Neural cell (in vitro differentiated cells): ENCODE measurements at regions not wholly inside any gene's neighbourhood (a gene's known extent, or its start where the extent isn't known, plus 50 kb on each side); places are given as distances from the start of the nearest gene placed in this dataset.

Experiments used
- CTCF ChIP-seq: fragments of 450-650 bp; IDR thresholded peaks from 2 replicates; pipeline ENCODE4 v1.5.1; 2014; ENCODE audit warnings: antibody characterized with exemption, mild to moderate bottlenecking, moderate library complexity; ENCODE audit not compliant: poor library complexity, severe bottlenecking
- EP300 ChIP-seq: fragments of 450-650 bp; conservative IDR thresholded peaks from 2 replicates; pipeline ENCODE4 v1.6.1; 2014; ENCODE audit warnings: antibody characterized with exemption, mild to moderate bottlenecking, moderate library complexity; ENCODE audit not compliant: poor library complexity, severe bottlenecking
- MXI1 ChIP-seq: fragments of 450-650 bp; conservative IDR thresholded peaks from 2 replicates; pipeline ENCODE4 v1.6.1; 2014; ENCODE audit warnings: antibody characterized with exemption, mild to moderate bottlenecking; ENCODE audit not compliant: poor library complexity, severe bottlenecking
- REST ChIP-seq: IDR thresholded peaks from 2 replicates; pipeline ENCODE4 v1.6.1; 2012; ENCODE audit warnings: borderline replicate concordance
- SMC3 ChIP-seq: fragments of 450-650 bp; conservative IDR thresholded peaks from 2 replicates; pipeline ENCODE4 v1.6.1; 2014; ENCODE audit warnings: antibody characterized with exemption, mild to moderate bottlenecking, moderate library complexity; ENCODE audit not compliant: poor library complexity

GRCh38 chr3:14336749-14337598, 65.4 kb upstream of the SLC6A6 start:
- no peak for TF ChIP-seq CTCF
- TF ChIP-seq SMC3, result no peak
- no peak for TF ChIP-seq MXI1
- TF ChIP-seq EP300, result no peak
- no peak for TF ChIP-seq REST
